CD1c-positive myeloid dendritic cell (primary cell): ENCODE measurements at regions not wholly inside any gene's neighbourhood (a gene's known extent, or its start where the extent isn't known, plus 50 kb on each side); places are given as distances from the start of the nearest gene placed in this dataset.
A peak's percentile ranks its signal among the peaks of the same experiment; 100 is the strongest.
"Not testable (repeated sequence)": the region's sequence is repeated elsewhere in the genome, so short reads cannot be mapped to it uniquely, and the experiment has no call there.

ENCODE experiments used
- DNase-seq: peaks from one replicate; pipeline ENCODE4 v3.0.0-alpha.2; 2016; ENCODE audit errors: extremely low spot score

DNA sequence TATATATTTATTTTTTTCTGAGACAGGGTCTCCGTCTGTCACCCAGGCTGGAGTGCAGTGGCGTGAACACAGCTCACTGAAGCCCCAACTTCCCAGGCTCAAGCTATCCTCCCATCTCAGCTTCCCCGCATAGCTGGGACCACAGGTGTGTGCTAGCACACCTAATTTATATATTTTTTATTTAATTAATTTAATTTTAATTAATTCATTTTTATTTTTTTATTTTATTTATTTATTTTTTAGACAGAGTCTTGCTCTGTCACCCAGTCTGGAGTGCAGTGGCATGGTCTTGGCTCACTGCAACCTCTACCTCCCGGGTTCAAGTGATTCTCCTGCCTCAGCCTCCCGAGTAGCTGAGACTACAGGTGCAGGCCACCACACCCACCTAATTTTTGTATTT is 86.9 kb upstream of the CLINT1 start:
- not testable (repeated sequence) for DNase-seq

DNA sequence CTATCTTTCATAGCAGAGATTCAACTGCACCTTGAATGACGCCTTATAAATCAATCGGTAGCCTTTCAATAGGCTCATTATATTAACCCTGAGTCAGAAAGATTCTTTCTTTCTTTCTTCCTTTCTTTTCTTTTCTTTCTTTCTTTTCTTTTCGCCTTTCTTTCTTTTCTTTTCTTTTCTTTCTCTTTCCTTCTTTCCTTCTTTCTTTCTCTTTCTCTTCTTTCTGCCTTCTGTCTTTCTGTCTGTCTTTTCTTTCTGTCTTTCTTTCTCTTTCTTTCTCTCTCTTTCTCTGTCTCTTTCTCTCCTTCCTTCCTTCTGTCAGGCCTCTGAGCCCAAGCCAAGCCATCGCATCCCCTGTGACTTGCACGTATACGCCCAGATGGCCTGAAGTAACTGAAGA is 86.0 kb upstream of the CLINT1 start:
- DNase-seq: no peak

DNA sequence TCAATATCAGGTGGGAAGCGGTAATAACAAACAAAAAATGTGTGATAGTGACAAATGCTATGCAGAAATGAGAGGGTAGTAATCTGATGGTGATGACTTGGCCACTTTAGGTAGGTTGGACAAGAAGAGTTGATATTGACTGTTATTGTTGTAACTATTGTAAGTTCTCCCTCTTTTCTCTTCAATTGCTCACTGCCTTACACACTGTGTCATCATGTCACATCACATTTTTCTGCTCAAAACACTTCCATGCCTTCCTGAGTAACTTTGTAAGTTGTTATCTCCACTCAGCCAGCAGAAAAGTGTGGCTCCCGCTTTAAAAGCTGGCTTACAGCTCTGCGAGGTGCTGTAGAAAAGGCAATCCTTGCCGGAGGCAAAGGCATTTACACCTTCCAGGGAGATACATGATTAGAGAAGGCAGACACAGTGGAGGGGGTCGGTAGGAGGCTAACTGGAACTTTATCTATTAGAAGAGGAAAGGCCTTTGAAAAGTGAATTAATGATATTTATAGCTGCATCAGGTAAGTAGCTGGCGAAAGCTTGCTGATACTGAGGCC is 85.2 kb upstream of the CLINT1 start:
- no peak for DNase-seq

DNA sequence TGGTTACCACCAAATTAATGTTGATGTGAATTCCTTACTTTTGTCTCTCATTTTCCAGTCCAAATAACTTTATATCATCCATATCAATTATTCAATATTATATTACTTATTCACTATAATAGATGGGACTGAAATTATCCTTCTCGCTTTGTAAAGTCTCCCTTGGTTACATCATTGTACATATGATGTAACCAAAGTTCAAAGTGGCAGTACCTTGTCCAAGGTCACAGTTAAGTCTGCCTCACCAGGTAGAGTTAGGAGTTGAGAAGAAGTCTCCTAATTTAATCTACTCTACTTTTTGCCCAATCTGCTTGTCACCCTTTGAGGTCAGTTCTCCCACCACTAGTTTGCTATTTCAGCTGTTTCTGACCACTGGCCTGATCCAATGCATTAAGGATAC is 83.7 kb upstream of the CLINT1 start:
- DNase-seq: no peak

DNA sequence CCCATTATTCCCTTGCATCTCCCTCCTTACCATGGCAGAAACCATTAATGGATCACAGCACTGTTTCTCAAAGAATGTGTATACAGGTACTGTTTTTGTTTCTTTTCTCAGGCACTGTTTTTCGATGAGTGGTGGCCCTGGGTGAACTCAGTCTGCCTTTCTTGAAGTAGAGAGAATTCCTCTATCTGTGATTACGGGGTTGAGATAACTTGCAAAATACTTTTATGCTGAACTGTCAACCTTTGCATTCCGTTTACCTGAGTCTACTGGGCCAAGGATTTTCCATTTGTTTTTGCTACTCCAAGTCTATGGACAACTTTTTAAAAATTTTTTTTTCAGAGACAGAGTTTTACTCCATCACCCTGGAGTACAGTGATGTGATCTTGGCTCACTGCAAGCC is 82.7 kb upstream of the CLINT1 start:
- no peak for DNase-seq

DNA sequence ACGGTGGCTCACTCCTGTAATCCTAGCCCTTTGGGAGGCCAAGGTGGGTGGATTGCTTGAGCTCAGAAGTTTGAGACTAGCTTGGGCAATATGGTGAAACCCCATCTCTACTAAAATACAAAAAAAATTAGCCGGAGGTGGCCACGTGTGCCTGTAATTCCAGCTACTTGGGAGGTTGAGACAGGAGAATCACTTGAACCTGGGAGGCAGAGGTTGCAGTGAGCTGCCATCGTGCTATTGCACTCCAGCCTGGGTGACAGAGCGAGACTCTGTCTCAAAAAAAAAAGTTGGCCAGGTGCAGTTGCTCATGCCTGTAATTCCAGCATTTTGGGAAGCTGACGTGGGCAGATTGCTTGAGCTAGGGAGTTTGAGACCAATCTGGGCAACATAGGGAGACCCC is 79.2 kb upstream of the CLINT1 start:
- not testable (repeated sequence) for DNase-seq

DNA sequence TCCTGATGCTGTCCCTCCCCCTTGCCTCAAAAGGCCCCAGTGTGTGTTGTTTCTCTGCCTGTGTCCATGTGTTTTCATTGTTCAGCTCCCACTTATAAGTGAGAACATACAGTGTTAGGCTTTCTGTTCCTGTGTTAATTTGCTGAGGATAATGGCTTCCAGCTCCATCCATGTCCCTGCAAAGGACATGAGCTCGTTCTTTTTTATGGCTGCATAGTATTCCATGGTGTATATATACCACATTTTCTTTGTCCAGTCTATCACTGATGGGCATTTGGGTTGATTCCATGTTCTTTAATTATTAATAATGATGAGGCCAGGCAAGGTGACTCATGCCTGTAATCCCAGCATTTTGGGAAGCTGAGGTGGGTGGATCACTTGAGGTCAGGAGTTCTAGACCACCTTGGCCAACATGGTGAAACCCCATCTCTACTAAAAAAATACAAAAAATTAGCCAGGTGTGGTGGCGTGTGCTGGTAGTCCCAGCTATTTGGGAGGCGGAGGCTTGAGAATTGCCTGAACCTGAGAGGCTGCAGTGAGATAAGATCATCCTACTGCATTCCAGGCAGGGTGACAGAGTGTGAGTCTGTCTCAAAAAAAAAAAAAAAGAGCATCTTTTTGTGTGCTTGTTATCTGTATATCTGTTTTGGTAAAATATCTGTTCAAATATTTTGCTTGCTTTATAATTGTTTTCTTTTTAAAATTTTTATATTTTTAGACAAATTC is 78.0 kb upstream of the CLINT1 start:
- DNase-seq: not testable (repeated sequence)

DNA sequence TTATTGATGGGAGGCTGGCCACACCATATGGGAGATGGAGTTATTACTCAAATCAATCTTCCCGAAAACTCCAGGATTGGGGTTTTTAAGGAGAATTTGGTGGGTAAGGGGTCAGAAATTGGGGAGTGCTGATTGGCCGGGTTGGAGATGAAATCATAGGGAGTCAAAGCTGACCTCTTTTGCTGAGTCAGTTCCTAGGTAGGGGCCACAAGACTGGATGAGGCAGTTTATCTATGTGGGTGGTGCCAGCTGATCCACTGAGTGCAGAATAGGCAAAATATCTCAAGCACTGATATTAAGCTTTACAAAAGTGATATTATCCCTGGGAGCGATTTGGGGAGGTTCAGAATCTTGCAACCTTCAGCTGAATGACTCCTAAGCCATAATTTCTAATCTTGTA is 75.7 kb upstream of the CLINT1 start:
- no peak for DNase-seq

DNA sequence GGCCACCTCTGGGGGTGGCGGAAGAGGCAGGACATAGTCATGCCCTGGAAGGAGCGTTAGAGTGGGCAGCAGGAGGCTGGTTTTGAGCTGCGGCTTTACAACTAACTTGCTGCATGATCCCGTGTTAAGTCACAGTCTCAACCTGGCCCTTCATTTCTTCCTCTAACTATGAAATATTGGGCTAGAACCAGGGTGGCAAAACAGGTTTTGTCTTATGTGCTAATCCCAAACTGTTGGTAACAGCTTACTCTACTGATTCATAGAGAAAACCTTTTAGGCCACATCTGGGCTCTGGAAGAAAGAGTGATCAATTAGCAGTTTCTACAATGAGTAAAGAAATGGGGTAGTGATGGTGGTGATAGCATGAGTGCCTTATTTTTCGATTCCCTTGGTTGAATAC is 74.1 kb upstream of the CLINT1 start:
- no peak for DNase-seq

DNA sequence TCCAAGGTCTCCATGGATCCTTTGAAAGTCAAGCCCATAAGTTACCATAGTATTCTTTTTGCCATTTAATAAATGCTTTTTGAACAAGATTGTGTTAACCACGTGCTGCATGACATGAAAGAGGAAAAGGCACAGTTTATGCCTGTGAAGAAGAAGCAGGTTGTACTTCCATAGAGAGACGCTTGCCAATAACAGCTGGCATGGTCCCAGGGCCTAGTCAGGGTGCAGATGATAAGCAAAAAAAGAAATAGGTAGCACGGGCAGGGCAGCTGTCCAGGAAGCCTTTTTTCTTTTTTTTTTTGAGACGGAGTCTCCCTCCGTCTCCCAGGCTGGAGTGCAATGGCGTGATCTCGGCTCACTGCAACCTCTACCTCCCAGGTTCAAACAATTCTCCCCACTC is 71.8 kb upstream of the CLINT1 start:
- DNase-seq: no peak

DNA sequence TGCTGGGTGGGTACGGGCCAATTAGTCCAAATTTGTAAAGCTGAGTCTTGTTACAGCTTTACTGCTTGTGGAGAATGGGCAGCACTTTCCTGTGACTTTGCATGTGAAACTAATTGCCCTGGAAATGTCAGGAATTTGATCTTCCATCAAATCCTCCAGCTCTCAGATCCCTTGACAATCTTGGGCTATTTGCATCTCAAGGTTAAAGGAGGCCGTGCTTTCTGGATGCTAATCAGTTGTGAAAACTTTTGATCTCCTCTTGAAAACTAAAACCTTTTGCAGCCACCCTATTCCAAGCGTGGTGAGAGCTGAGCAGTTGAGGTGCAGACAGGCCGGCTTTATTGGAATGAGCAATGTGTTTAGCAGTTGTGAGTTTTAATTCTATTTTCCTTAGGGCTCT is 68.0 kb upstream of the CLINT1 start:
- DNase-seq: no peak

DNA sequence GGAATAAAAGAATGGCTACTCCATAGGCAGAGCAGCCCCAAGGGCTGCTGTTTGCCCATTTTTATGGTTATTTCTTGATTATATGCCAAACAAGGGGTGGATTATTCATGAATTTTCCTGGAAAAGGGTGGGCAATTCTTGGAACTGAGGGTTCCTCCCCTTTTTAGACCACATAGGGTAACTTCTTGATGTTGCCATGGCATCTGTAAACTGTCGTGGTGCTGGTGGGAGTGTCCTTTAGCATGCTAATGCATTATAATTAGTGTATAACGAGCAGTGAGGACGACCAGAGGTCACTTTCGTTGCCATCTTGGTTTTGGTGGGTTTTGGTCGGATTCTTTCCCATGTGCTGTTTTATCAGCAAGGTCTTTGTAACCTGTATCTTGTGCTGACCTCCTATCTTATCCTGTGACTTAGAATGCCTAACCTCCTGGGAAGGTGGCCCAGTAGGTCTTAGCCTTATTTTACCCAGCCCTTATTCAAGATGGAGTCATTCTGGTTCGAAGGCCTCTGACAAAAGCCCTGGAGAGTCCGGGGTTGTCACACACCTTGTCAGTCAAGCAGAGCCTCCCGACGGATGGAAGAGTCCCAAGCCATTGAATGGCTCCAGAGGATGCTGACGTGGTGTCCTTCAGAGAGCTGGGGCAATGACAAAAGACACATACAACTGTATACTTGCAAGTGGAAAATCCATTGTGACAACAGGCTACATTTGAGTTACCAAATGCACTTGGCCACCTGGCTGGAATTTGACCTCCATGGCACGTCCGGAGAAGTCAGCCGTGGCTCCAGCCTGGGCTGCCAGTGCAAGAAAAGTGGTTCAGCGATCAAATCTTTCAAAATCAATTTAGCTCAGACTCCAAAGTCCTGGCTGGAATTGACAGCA is 67.1 kb upstream of the CLINT1 start:
- no peak for DNase-seq

DNA sequence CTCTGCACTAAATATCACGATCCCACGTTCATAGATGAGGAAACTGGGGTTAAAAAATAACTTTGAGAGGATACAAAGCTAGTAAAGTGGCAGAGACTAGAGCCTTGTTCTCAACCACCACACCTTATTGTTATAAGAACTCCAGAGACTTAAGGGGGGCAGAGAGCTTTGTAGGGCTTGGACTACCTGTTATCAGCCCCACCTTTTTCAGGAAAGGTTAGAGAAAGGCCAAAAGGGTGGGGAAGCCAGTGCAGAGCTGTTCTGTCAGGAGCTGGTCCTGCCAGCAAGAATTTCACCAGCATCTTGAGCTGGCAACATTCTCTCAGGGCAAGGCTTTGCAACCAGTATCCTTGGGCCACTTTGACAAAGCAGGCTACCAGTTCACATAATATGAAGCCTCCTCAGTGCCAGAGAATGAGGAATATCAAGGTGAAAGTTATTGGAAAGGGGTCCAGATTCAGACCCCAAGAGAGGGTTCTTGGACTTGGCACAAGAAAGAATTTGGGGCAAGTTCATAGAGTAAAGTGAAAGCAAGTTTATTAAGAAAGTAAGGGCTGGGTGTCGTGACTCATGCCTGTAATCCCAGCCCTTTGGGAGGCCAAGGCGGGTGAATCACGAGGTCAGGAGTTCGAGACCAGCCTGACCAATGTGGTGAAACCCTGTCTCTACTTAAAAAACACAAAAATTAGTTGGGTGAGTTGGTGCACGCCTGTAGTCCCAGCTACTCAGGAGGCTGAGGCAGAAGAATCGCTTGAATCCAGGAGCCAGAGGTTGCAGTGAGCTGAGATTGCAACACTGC is 66.2 kb upstream of the CLINT1 start:
- DNase-seq: no peak

DNA sequence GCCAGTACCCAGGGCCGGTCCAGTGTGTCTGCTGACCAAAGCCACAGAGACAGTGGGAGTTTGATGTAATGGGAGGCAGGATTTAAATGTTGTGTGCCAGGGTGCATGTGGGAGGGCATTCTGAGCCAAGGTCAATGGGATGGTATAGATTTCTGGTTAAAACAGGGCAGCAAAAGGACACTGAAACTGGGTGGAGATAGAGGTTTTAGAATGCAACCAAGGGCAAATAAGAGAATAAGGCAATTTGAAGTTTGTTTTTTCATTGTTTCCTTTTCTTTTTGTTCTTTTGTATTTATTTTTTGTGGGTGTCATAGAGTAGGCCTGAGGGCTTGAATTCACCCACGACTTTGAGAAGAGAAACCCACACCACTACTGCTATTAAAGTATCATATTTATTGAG is 65.5 kb upstream of the CLINT1 start:
- no peak for DNase-seq

DNA sequence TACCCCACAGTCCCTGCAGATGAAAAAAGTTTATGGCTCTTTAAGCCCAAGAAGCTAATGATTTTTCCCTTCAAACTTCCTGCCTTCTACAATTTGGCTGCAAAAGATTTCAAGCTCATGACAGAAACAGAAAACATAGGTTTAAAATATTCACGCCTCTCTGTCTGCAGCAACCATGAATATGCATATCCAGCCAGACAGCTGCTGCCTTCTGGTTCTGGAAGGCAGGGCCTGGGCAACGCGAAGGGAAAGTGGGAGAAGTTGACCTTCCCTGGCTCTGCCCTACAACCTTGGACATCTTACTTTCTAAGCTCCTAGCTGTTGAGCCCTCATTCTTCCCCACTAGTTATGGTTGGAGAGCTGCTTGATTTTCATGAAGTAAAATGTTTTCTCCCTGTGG is 64.8 kb upstream of the CLINT1 start:
- DNase-seq: no peak

DNA sequence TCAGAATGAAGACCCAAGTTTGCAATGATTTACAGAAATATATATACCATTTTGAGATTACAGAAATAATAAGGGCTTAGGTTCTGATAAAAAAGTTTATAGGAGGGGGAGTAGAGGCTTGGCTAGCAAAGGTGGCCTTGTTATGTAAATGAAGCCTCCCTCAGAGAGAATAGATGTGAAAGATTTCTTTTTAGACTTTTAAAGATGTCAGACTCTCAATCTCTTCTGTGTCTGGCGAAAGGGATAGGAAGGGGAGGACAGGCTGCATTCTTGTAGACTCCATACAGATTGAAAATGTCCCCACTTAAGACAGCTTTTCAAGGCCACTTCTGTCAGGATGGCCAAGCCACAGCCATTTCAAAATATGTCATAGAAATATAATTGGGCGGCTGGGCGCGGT is 63.1 kb upstream of the CLINT1 start:
- no peak for DNase-seq

DNA sequence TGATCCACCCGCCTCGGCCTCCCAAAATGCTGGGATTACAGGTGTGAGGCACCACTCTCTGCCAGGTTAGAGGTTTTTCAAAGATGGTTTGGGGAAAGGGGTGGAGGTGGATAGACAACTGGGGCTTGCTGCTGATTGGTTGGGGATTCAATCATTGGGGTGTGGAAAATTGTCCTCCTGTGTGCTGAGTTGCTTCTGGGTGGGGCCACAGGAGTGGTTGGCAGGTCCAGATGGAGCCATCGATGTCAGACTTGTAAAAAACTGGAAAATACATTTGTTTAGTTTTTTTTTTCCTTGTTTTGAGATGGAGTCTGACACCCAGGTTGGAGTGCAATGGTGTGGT is 61.9 kb upstream of the CLINT1 start:
- no peak for DNase-seq

DNA sequence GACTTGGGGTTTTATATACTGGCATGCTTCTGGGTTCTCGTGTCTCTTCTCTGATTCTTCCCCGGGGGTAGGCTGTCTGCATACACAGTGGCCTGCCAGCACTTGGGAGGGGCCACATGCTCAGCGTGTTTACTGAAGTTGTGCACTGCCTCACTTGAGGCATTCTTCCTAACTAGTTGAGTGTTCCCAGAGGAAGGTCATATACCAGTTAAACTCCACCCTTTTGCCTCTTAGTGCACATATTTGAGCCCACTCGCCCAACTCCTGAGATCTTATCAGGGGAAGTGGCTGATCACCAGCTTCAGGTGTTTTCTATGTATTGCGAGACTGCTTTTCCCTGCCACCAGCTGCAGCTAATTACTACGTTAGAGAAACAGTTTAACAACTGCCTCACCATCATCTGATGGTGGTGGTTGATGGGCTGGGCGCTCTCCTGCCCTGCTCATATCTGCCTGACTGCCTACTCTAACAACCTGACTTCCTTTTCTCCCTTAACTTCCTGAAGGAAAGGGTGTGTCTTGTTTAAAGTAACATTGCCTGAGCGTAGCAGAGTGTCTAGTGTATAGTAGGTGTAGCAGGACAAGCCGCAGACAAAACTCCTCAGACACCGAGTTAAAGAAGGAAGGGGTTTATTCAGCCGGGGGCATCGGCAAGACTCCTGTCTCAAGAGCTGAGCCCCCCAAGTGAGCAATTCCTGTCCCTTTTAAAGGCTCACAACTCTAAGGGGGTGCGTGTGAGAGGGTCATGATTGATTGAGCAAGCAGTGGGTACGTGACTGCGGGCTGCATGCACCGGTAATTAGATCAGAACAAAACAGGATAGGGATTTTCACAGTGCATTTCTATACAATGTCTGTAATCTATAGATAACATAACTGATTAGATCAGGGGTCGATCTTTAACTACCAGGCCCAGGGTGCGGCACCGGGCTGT is 60.1 kb upstream of the CLINT1 start:
- DNase-seq: peak; percentile 10

DNA sequence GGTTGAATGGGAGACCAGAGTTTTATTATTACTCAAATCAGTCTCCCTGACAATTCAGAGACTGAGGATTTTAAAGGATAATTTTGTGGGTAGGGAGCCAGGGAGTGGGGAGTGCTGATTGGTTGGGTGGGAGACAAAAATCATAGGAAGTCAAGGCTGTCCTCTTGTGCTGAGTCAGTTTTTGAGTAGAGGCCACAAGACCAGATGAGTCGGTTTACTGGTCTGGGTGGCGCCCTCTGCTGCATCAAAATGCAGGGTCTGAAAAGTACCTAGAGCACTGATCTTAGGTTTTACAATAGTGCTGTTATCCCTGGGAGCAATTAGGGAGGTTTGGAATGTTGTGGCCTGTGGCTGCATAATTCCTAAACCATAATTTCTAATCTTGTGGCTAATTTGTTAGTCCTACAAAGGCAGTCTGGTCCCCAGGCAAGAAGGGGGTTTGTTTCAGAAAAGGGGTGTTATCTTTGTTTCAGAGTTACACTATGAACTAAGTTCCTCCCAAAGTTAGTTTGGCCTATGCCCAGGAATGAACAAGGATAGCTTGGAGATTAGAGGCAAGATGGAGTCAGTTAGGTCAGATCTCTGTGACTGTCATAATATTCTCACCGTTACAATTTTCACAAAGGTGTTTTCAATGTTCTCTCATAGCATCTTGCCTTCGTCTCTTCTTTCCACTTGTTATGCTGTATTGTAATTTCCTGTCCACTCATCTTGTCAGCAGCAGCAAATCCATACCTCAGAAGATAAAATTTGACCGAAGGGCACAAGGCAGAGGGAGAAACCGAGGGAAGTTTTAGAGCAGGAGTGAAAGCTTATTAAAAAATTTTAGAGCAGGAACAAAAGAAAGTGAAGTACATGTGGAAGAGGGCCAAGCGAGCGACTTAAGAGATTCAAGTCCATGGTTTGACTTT is 59.2 kb upstream of the CLINT1 start:
- DNase-seq: peak; percentile 54

DNA sequence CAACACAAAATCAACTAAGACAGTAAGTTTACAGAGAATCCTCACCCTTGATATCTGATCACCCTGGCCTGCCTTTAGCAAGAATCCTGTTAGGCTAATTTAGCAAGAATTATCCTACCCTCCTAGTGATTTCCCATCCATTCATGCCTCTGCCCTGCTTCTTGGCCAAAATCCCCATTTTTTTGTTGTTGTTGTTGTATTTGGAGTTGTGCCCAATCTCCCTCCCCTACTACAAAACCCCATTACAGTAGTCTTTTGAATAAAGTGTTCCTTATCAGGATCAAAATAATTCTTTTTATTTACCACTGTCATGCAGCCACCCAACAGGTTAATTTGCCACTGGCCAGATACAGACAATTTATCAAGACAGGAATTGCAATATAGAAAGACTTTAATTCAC is 58.5 kb upstream of the CLINT1 start:
- DNase-seq: no peak
